A549 (cell line): ENCODE measurements at regions not wholly inside any gene's neighbourhood (a gene's known extent, or its start where the extent isn't known, plus 50 kb on each side); places are given as distances from the start of the nearest gene placed in this dataset.

Source experiments
- ATAC-seq, 2 experiments: fragments of 200-7000 bp in 1 of 2; fragments of >200 bp in 1 of 2; cut with Nextera tagmentation in 1 of 2; cut with Tn5 transposase in 1 of 2; 3 replicates each; pipeline versions ENCODE4 v1.8.0 to v1.9.1; 2018 to 2020; ENCODE audit warnings: mild to moderate bottlenecking in 1 of 2, moderate library complexity in 1 of 2
- CTCF ChIA-PET: fragments of 300-600 bp; sonication (Branson Sonifier 250); formaldehyde crosslinking; extraction: SDS; loops from one replicate; lab custom pipeline; 2021; ENCODE audit warnings: antibody characterized with exemption, inconsistent platforms; lab: Yijun Ruan, JAX
- POLR2A ChIA-PET: fragments of 350-600 bp; formaldehyde crosslinking; extraction: SDS; loops from one replicate; lab custom pipeline; 2021; ENCODE audit warnings: antibody characterized with exemption, inconsistent platforms; lab: Yijun Ruan, JAX
- DNase-seq, 2 experiments: peaks; one replicate each; pipeline versions ENCODE4 v3.0.0 to v3.0.0-alpha.2; 2011 to 2016; ENCODE audit warnings: low read depth in 1 of 2, low spot score in 1 of 2
- FAIRE-seq: peaks from 2 replicates; lab custom pipeline; 2011; peaks lifted over from hg19 to GRCh38; lab: Jason Lieb, UNC
- H3K27ac ChIP-seq, 2 experiments: fragments of >200 bp; sonication (Bioruptor Twin); formaldehyde crosslinking; 3 replicates each; pipeline ENCODE4 v1.5.1; 2016 to 2017
- H3K4me1 ChIP-seq: fragments of >200 bp; sonication (Bioruptor Twin); formaldehyde crosslinking; 3 replicates; pipeline ENCODE4 v1.6.1; 2016
- H3K4me2 ChIP-seq: fragments of >200 bp; sonication (Bioruptor Twin); formaldehyde crosslinking; 3 replicates; pipeline ENCODE4 v1.6.1; 2016
- H3K4me3 ChIP-seq: fragments of >200 bp; sonication (Bioruptor Twin); formaldehyde crosslinking; 3 replicates; pipeline ENCODE4 v1.5.1; 2016
- H3K9me3 ChIP-seq: fragments of >200 bp; sonication (Bioruptor Twin); formaldehyde crosslinking; 3 replicates; pipeline ENCODE4 v1.6.1; 2016
- BHLHE40 ChIP-seq: IDR thresholded peaks from 2 replicates; pipeline ENCODE4 v1.6.1; 2012; ENCODE audit warnings: low read depth, low read length, inconsistent platforms
- CBX2 ChIP-seq: fragments of 200-600 bp; sonication (generic); IDR thresholded peaks from 2 replicates; pipeline ENCODE4 v1.6.1; 2016; ENCODE audit warnings: low read depth, mild to moderate bottlenecking, borderline replicate concordance
- ELK1 ChIP-seq: fragments of 150-350 bp; IDR thresholded peaks from 2 replicates; pipeline ENCODE4 v1.6.1; 2014; ENCODE audit warnings: low read depth, mild to moderate bottlenecking, low read length
- FOXS1 ChIP-seq: fragments of 250-450 bp; sonication (Bioruptor Pico); IDR thresholded peaks from 2 replicates; pipeline ENCODE4 v1.5.0; 2020; ENCODE audit warnings: mild to moderate bottlenecking, moderate library complexity
- GATA3 ChIP-seq: IDR thresholded peaks from 2 replicates; pipeline ENCODE4 v1.6.1; 2012; ENCODE audit warnings: borderline replicate concordance
- HMGXB4 ChIP-seq: fragments of 250-450 bp; sonication (Bioruptor Pico); IDR thresholded peaks from 2 replicates; pipeline ENCODE4 v1.5.0; 2021; ENCODE audit warnings: mild to moderate bottlenecking, moderate library complexity, borderline replicate concordance
- HOXB13 ChIP-seq: fragments of 250-450 bp; sonication (Bioruptor Pico); IDR thresholded peaks from 2 replicates; pipeline ENCODE4 v1.5.0; 2020; ENCODE audit warnings: low read depth, mild to moderate bottlenecking, moderate library complexity
- KDM1A ChIP-seq: fragments of 200-600 bp; sonication (generic); IDR thresholded peaks from 2 replicates; pipeline ENCODE4 v1.6.1; 2016; ENCODE audit warnings: low read depth, mild to moderate bottlenecking
- MAFK ChIP-seq: fragments of 450-650 bp; IDR thresholded peaks from 2 replicates; pipeline ENCODE4 v1.6.1; 2014; ENCODE audit not compliant: partially characterized antibody
- MAX ChIP-seq: IDR thresholded peaks from 2 replicates; pipeline ENCODE4 v1.6.1; 2012
- NR3C1 ChIP-seq: fragments of >200 bp; sonication (Bioruptor Twin); formaldehyde crosslinking; IDR thresholded peaks from 3 replicates; pipeline ENCODE4 v1.6.1; 2017
- RARB ChIP-seq: fragments of 250-450 bp; sonication (Bioruptor Pico); IDR thresholded peaks from 2 replicates; pipeline ENCODE4 v1.8.0; 2021; ENCODE audit warnings: mild to moderate bottlenecking, moderate library complexity
- RCOR1 ChIP-seq: fragments of 150-350 bp; IDR thresholded peaks from 2 replicates; pipeline ENCODE4 v1.6.1; 2014; ENCODE audit warnings: antibody characterized with exemption, low read length, low read depth
- REST ChIP-seq: fragments of 200-600 bp; sonication (generic); IDR thresholded peaks from 2 replicates; pipeline ENCODE4 v1.6.1; 2016; ENCODE audit warnings: antibody characterized with exemption, mild to moderate bottlenecking, moderate library complexity
- RFX5 ChIP-seq: fragments of 450-650 bp; IDR thresholded peaks from 2 replicates; pipeline ENCODE4 v1.7.1; 2014; ENCODE audit warnings: antibody characterized with exemption, mild to moderate bottlenecking, moderate library complexity
- RNF2 ChIP-seq: fragments of 200-600 bp; sonication (generic); IDR thresholded peaks from 2 replicates; pipeline ENCODE4 v1.6.1; 2016; ENCODE audit warnings: low read depth, mild to moderate bottlenecking, antibody characterized with exemption, moderate library complexity, borderline replicate concordance
- ZNF302 ChIP-seq: fragments of 250-450 bp; sonication (Bioruptor Pico); IDR thresholded peaks from 2 replicates; pipeline ENCODE4 v1.9.0; 2021; ENCODE audit warnings: inconsistent platforms, mild to moderate bottlenecking, moderate library complexity
- ZSCAN20 ChIP-seq: fragments of 250-450 bp; sonication (Bioruptor Pico); IDR thresholded peaks from 2 replicates; pipeline ENCODE4 v1.8.0; 2022; ENCODE audit warnings: mild to moderate bottlenecking, moderate library complexity
- WGBS: methylation state at CpG from one replicate; pipeline ENCODE4 v1.1.6; 2017; ENCODE audit errors: missing lambda C conversion rate; 5-methylcytosine and 5-hydroxymethylcytosine counted together

- DNase-seq (no peak), ATAC-seq (no peak), FAIRE-seq (no peak)
- TF ChIP-seq KDM1A (no peak), RNF2 (no peak), CBX2 (no peak), GATA3 (no peak), HMGXB4 (CRISPR knock-in tag) (no peak), BHLHE40 (no peak), MAFK (no peak), FOXS1 (CRISPR knock-in tag) (no peak), RCOR1 (no peak), RFX5 (no peak), ZNF302 (CRISPR knock-in tag) (no peak), RARB (CRISPR knock-in tag) (no peak), ZSCAN20 (no peak), NR3C1 (no peak), MAX (no peak), REST (no peak)
- ChIA-PET POLR2A (no interaction called here), CTCF (no interaction called here)
- WGBS, result 57% methylated on average over 7 of the region's 7 CpGs
- H3K4me3 ChIP-seq, result no peak overlapping the region
- H3K4me1 ChIP-seq, result no peaks in the 10 kb centered on the region
- no peaks in the 10 kb centered on the region for H3K9me3 ChIP-seq
- H3K27ac ChIP-seq, result no peak overlapping the region
- no peak overlapping the region for H3K4me2 ChIP-seq
Measured at GRCh38 chr6:150729188-150729748, 129.6 kb downstream of the PLEKHG1 start.

- POLR2A ChIA-PET, result no interaction called here
- DNase-seq, result no peak
- no peaks in the 10 kb centered on the region for H3K9me3 ChIP-seq
- no peak for ATAC-seq
- WGBS, result 72% methylated on average over 7 of the region's 7 CpGs
- CTCF ChIA-PET, result interaction anchor here (0.6 kb wide), 1 partner anchor 312 kb away, joined by 3 read pairs; no protein-coding TSS in a partner anchor
- H3K4me1 ChIP-seq, result no peaks in the 10 kb centered on the region
- H3K4me2 ChIP-seq, result no peak overlapping the region
- no peak overlapping the region for H3K27ac ChIP-seq
- FAIRE-seq, result no peak
- no peak for TF ChIP-seq ELK1
- TF ChIP-seq HOXB13 (CRISPR knock-in tag), result no peak
- TF ChIP-seq BHLHE40, result no peak
- no peak overlapping the region for H3K4me3 ChIP-seq
Measured at GRCh38 chr6:150730801-150731457, 131.2 kb downstream of the PLEKHG1 start.
